ENCODE measurements at regions not wholly inside any gene's neighbourhood (a gene's known extent, or its start where the extent isn't known, plus 50 kb on each side); places are given as distances from the start of the nearest gene placed in this dataset.

GRCh38 chr4:123104310-123105025, 182.1 kb upstream of the NUDT6 start:
- no peak for DNase-seq

GRCh38 chr4:123105026-123105420, 182.6 kb upstream of the NUDT6 start:
- DNase-seq = no peak

GRCh38 chr4:123106747-123107146, 184.3 kb upstream of the NUDT6 start:
- DNase-seq = no peak

- no peak for DNase-seq
These were observed 185.3 kb upstream of the NUDT6 start for GRCh38 chr4:123107444-123108252.

- no peak for DNase-seq
These were observed 186.7 kb upstream of the NUDT6 start for GRCh38 chr4:123109139-123109538.

- no peak for DNase-seq
These were observed 187.8 kb upstream of the NUDT6 start for GRCh38 chr4:123110147-123110546.

- DNase-seq = no peak
These were observed 188.3 kb upstream of the NUDT6 start for GRCh38 chr4:123110685-123111084.

GRCh38 chr4:123113155-123113554, 190.8 kb upstream of the NUDT6 start:
- no peak for DNase-seq

GRCh38 chr4:123114084-123114914, 191.9 kb upstream of the NUDT6 start:
- DNase-seq = no peak

- DNase-seq = no peak
These were observed 192.7 kb upstream of the NUDT6 start for GRCh38 chr4:123114915-123115756.

GRCh38 chr4:123116412-123116811, 194.0 kb upstream of the NUDT6 start:
- no peak for DNase-seq

GRCh38 chr4:123120473-123120872, 198.1 kb upstream of the NUDT6 start:
- DNase-seq = no peak

GRCh38 chr4:123121241-123121907, 199.0 kb upstream of the NUDT6 start:
- no peak for DNase-seq

- DNase-seq = no peak
These were observed 203.1 kb upstream of the NUDT6 start for GRCh38 chr4:123125477-123125876.

GRCh38 chr4:123127218-123127617, 204.8 kb upstream of the NUDT6 start:
- DNase-seq = no peak

GRCh38 chr4:123127875-123128274, 205.5 kb upstream of the NUDT6 start:
- no peak for DNase-seq

- DNase-seq = no peak
These were observed 211.1 kb upstream of the NUDT6 start for GRCh38 chr4:123133397-123134050.

- no peak for DNase-seq
These were observed 222.2 kb upstream of the NUDT6 start for GRCh38 chr4:123144616-123145015.

GRCh38 chr4:123158576-123158975, 236.2 kb upstream of the NUDT6 start:
- DNase-seq = no peak

GRCh38 chr4:123159479-123159878, 237.1 kb upstream of the NUDT6 start:
- DNase-seq = no peak

GRCh38 chr4:123162859-123163258, 233.7 kb upstream of the SPRY1 start:
- no peak for DNase-seq
